Anterior cingulate cortex (tissue), 58 donors: ENCODE measurements at regions not wholly inside any gene's neighbourhood (a gene's known extent, or its start where the extent isn't known, plus 50 kb on each side); places are given as distances from the start of the nearest gene placed in this dataset.
"Not testable (repeated sequence)": the region's sequence is repeated elsewhere in the genome, so short reads cannot be mapped to it uniquely, and the experiment has no call there.

ENCODE experiments used
- DNase-seq, 58 donors: peaks; one replicate each; lab custom pipeline; 2025; lab: John Stamatoyannopoulos, UW

DNA sequence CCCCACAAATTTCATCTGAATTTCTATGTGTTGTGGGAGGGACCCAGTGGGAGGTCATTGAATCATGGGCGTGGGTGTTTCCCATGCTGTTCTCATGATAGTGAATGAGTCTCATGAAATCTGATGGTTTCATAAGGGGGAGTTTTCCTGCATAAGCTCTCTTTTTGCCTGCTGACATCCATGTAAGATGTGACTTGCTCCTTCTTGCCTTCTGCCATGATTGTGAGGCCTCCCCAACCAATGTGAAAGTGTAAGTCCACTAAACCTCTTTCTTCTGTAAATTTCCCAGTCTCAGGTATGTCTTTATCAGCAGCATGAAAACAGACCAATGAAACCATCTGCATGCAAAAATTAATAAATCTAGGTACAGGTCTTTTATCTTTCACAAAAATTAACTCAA lies 331.8 kb upstream of the GJE1 start:
- not testable (repeated sequence) for DNase-seq

DNA sequence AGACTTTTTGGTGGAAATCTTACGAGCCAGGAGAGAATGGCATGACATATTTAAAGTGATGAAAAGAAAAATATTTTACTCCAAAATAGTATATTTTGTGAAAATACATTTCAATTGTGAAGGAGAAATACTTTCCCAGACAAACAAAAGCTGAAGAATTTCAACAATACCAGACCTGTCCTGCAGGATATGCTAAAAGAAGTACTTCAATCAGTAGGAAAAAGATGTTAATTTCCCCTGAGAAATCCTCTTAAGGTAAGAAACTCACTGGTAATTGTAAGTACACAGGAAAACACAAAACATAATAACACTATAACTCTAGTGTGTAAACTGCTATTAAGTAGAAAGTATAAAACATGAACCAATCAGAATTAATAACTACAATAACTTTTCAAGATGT lies 341.8 kb upstream of the GJE1 start:
- no peak for DNase-seq

- no peak for DNase-seq
These were observed 344.6 kb upstream of the GJE1 start for GRCh38 chr6:141788096-141788495.

GRCh38 chr6:141783585-141783984 lies 349.1 kb upstream of the GJE1 start:
- no peak for DNase-seq

GRCh38 chr6:141780296-141780695 lies 352.4 kb upstream of the GJE1 start:
- no peak for DNase-seq

GRCh38 chr6:141764388-141764787 lies 368.3 kb upstream of the GJE1 start:
- DNase-seq: no peak

GRCh38 chr6:141758430-141758829 lies 374.3 kb upstream of the GJE1 start:
- DNase-seq: no peak

DNA sequence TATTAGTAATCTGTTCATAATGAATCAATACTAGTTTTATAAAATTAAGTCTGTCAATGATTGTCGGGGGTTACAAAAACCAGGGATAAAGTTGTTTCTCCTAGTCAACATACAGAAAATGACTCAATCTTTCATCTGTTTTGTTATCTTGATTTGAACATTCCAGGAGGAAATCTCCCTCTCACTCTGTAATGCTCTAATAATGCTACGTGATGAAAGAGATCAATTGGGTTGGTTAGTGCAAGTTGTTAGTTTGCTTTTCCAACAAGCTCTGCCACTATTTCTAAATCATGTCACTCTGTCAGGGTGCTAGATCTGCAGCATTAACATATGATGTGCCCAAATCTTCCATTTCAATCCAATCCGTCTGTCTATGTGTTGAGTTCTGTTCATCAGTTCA lies 379.5 kb upstream of the GJE1 start:
- no peak for DNase-seq

GRCh38 chr6:141752677-141753076 lies 380.0 kb upstream of the GJE1 start:
- no peak for DNase-seq

DNA sequence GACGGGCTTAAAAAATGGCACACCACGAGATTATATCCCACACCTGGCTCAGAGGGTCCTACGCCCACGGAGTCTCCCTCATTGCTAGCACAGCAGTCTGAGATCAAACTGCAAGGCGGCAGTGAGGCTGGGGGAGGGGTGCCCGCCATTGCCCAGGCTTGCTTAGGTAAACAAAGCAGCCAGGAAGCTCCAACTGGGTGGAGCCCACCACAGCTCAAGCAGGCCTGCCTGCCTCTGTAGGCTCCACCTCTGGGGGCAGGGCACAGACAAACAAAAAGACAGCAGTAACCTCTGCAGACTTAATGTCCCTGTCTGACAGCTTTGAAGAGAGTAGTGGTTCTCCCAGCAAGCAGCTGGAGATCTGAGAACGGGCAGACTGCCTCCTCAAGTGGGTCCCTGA lies 386.4 kb upstream of the GJE1 start:
- DNase-seq: not testable (repeated sequence)

- DNase-seq: no peak
These were observed 387.8 kb upstream of the GJE1 start for GRCh38 chr6:141744971-141745370.

- DNase-seq: no peak
These were observed 388.4 kb upstream of the GJE1 start for GRCh38 chr6:141744194-141744925.

DNA sequence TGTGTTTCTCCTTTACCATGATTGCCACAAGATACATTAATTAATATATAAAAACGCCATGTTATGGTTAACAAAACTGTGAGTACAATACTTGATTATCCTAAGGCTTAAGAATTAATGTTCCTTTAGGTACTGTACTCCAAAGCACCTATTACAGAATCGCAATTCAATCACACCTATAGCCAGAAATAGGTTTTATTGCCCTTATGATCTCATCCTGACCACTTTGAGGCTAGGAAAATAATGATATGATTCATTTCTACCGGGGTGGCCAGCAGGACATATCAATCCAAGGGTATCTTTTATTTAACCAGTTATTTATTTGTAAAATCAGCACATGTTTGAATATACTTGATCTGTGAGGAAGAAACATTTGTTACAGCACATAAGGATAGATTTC lies 396.6 kb upstream of the GJE1 start:
- no peak for DNase-seq

GRCh38 chr6:141735126-141735525 lies 397.6 kb upstream of the GJE1 start:
- DNase-seq: no peak

GRCh38 chr6:141734071-141734840 lies 398.5 kb upstream of the GJE1 start:
- DNase-seq: no peak

- no peak for DNase-seq
These were observed 403.6 kb upstream of the GJE1 start for GRCh38 chr6:141729146-141729545.

GRCh38 chr6:141728330-141728729 lies 404.4 kb upstream of the GJE1 start:
- DNase-seq: no peak

DNA sequence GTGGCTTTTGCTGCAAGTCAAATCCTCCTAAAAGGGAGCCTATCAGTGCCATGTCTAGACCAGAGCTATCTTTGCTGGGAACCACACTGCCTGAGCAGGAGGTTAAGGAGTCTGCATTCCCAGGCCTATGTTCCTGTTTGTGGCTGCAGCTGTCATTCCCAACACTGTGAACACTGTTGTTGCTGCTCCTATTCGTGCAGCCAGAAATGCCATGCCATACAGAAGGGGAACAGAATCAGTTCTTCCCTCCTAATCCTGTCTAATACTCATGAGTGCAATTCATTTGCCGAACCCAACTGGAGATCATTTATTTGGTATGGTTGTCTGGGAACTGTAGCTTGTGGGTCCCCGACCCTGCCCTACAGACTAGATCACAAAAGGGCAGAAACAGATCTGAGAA lies 406.5 kb upstream of the GJE1 start:
- DNase-seq: no peak

DNA sequence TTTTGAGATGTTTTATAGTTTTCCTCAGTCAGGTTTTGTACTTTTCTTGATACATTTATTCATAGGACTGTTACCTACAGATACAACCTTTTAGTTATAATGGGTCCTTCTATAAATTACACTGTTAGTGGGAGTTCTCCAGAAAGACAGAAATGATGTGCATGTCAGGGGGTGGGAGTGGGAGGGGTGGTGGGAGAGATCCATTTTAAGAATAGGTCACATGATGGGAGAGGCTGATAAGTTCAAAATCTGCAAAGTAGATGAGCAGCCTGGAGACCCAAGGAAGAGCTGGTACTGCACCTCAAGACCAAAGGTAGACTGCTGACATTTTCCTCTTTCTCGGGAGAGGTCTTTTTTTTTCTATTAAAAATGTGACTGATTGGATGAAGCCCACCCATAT lies 408.0 kb upstream of the GJE1 start:
- DNase-seq: no peak

GRCh38 chr6:141719476-141719875 lies 413.2 kb upstream of the GJE1 start:
- DNase-seq: no peak

- no peak for DNase-seq
These were observed 427.3 kb upstream of the GJE1 start for GRCh38 chr6:141705431-141705830.

- DNase-seq: no peak
These were observed 428.6 kb upstream of the GJE1 start for GRCh38 chr6:141704151-141704550.
